HUES48 (cell line): ENCODE measurements at regions not wholly inside any gene's neighbourhood (a gene's known extent, or its start where the extent isn't known, plus 50 kb on each side); places are given as distances from the start of the nearest gene placed in this dataset.
"Not testable (repeated sequence)": the region's sequence is repeated elsewhere in the genome, so short reads cannot be mapped to it uniquely, and the experiment has no call there.

Source experiments
- H3K27ac ChIP-seq: one replicate; pipeline ENCODE4 v1.7.0; 2013; ENCODE audit warnings: low read depth, low read length, inconsistent platforms
- H3K27me3 ChIP-seq: 2 replicates; pipeline ENCODE4 v1.6.1; 2013; ENCODE audit warnings: mild to moderate bottlenecking, low read length; ENCODE audit not compliant: control insufficient read depth, insufficient read depth
- H3K36me3 ChIP-seq: 2 replicates; pipeline ENCODE4 v1.6.1; 2013; ENCODE audit warnings: low read length; ENCODE audit not compliant: control insufficient read depth, insufficient read depth
- H3K4me1 ChIP-seq: 2 replicates; pipeline ENCODE4 v1.6.1; 2013; ENCODE audit warnings: mild to moderate bottlenecking, low read length; ENCODE audit not compliant: control insufficient read depth, insufficient read depth
- H3K4me3 ChIP-seq: 2 replicates; pipeline ENCODE4 v1.5.1; 2013; ENCODE audit warnings: mild to moderate bottlenecking, low read depth, low read length
- H3K9ac ChIP-seq: 2 replicates; pipeline ENCODE4 v1.6.1; 2013; ENCODE audit warnings: mild to moderate bottlenecking, low read depth, low read length, moderate library complexity
- H3K9me3 ChIP-seq: 2 replicates; pipeline ENCODE4 v1.6.1; 2013; ENCODE audit warnings: low read length; ENCODE audit not compliant: control insufficient read depth, insufficient read depth

DNA sequence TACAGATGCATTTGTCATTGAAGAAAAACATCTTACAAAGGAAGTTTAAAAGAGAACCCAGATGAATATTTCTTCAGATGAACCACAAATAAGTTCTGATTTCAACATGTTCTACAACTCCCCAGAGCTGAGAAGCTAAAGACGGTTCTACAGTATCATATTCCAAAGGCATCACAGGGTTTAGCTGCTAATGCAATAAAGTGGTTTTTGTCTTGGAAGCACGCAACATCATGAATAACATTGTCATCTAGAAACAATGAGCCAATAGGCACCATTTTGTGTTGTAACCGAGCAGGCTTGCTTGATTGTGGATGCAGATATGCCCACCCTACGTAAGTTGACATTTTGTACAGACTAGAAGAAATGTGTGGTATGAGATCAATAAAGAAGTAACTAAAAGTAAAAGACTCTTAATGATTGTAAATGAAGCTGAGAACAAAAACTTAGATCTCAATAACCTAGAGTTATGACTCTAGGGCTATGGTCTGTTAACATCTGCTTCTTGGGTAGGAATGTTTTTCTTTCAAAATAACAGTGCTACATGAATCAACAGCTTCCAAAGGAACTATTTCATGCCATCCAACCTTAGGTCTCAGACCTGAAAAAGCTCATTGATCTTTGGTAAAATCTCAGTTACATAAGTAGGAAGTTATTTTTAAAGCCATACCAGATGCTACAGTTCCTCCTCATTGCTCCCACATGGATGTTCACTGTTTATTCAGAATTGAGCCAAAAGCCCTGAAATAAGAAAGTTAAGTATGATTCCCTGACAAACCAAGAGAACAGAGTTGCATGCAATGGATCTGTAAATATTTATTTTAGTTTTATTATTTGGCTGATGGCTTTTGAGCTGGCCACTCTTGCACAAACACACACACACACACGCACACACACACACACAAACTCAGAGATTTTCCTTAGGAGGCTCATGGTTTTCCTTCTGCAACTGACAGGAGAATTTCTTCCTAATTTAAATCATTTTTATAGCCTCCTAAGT, 118.7 kb upstream of the SLCO6A1 start:
- Histone ChIP-seq H3K9me3 (no peaks in the 10 kb centered on the region), H3K27me3 (no peaks in the 10 kb centered on the region), H3K9ac (no peak overlapping the region), H3K4me1 (no peaks in the 10 kb centered on the region), H3K36me3 (no peaks in the 10 kb centered on the region), H3K4me3 (no peak overlapping the region), H3K27ac (no peak overlapping the region)

DNA sequence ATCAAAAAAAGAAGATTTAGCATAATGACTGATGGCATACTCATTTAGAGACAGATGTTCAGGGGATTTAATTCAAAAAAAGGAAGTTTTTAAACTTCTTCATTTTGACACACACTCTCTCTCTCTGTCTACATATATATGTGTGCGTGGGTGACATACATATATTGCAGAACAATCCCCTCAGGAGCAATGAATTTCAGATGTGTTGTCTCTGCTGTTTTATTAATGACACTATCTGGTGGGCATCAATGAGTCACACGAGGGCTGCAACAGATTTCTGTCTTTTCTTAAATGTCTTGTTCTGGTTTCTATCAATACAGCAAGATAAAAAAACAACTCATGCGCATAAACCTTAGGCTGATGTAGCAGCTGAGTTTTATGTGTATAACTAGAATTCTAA, 123.5 kb upstream of the SLCO6A1 start:
- Histone ChIP-seq H3K27me3 (no peaks in the 10 kb centered on the region), H3K27ac (no peak overlapping the region), H3K9me3 (no peaks in the 10 kb centered on the region), H3K9ac (no peak overlapping the region), H3K36me3 (no peaks in the 10 kb centered on the region), H3K4me3 (no peak overlapping the region), H3K4me1 (no peaks in the 10 kb centered on the region)

- no peaks in the 10 kb centered on the region for H3K9me3 ChIP-seq
- H3K4me3 ChIP-seq, result no peak overlapping the region
- no peaks in the 10 kb centered on the region for H3K4me1 ChIP-seq
- no peak overlapping the region for H3K27ac ChIP-seq
- H3K9ac ChIP-seq, result no peak overlapping the region
- H3K36me3 ChIP-seq, result no peaks in the 10 kb centered on the region
- no peaks in the 10 kb centered on the region for H3K27me3 ChIP-seq
These were observed 124.7 kb upstream of the SLCO6A1 start for GRCh38 chr5:102623329-102624065.

DNA sequence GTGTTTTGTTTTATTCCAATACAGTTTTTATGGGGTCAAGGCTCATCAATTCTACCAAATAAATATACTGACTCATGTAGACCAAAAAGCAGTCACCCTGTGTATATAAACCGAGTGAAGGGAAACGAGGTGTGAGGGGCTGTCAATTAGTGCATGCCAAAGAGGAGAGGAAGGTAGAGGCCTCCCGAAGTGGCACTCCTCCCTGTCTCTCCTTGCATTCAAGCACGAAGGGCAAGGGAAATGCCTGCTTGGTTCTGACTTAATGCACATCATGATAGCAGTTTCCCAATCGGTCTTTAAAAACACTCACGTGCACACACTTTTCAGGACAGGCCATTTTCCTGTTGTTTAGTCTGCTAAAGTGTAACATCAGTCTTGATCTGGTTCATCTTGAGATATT, 125.6 kb upstream of the SLCO6A1 start:
- H3K9me3 ChIP-seq, result no peaks in the 10 kb centered on the region
- H3K4me3 ChIP-seq, result no peak overlapping the region
- no peaks in the 10 kb centered on the region for H3K27me3 ChIP-seq
- H3K27ac ChIP-seq, result no peak overlapping the region
- H3K9ac ChIP-seq, result no peak overlapping the region
- no peaks in the 10 kb centered on the region for H3K4me1 ChIP-seq
- H3K36me3 ChIP-seq, result no peaks in the 10 kb centered on the region

- Histone ChIP-seq H3K4me3 (no peak overlapping the region), H3K4me1 (no peaks in the 10 kb centered on the region), H3K36me3 (no peaks in the 10 kb centered on the region), H3K9me3 (no peaks in the 10 kb centered on the region), H3K9ac (no peak overlapping the region), H3K27ac (no peak overlapping the region), H3K27me3 (no peaks in the 10 kb centered on the region)
These were observed 126.7 kb upstream of the SLCO6A1 start for GRCh38 chr5:102625468-102625867.

DNA sequence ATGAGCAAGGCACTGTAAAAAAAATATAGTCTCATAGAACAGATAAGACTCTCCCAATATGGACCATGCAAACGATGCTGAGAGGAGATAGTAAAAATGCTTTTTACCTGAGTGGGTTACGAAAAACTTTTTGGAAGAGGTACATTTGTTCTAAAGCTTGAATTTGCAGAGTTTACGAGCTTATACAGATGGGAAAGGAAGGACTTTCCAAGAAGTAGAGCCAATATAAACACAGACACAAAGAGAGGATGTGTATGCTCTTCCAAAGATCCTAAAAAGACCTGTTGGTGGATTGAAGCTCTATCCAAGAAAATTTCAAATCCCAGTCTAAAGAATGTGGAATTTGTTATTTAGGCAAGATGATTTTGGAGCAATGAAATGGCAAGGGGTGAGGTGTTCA, 127.1 kb upstream of the SLCO6A1 start:
- H3K27me3 ChIP-seq, result no peaks in the 10 kb centered on the region
- H3K4me1 ChIP-seq, result no peaks in the 10 kb centered on the region
- H3K27ac ChIP-seq, result no peak overlapping the region
- no peak overlapping the region for H3K4me3 ChIP-seq
- no peak overlapping the region for H3K9ac ChIP-seq
- no peaks in the 10 kb centered on the region for H3K9me3 ChIP-seq
- H3K36me3 ChIP-seq, result no peaks in the 10 kb centered on the region

GRCh38 chr5:102627315-102627714, 127.8 kb upstream of the PAM start:
- Histone ChIP-seq H3K4me1 (no peaks in the 10 kb centered on the region), H3K9ac (no peak overlapping the region), H3K27me3 (no peaks in the 10 kb centered on the region), H3K9me3 (no peaks in the 10 kb centered on the region), H3K36me3 (no peaks in the 10 kb centered on the region), H3K27ac (no peak overlapping the region), H3K4me3 (no peak overlapping the region)

DNA sequence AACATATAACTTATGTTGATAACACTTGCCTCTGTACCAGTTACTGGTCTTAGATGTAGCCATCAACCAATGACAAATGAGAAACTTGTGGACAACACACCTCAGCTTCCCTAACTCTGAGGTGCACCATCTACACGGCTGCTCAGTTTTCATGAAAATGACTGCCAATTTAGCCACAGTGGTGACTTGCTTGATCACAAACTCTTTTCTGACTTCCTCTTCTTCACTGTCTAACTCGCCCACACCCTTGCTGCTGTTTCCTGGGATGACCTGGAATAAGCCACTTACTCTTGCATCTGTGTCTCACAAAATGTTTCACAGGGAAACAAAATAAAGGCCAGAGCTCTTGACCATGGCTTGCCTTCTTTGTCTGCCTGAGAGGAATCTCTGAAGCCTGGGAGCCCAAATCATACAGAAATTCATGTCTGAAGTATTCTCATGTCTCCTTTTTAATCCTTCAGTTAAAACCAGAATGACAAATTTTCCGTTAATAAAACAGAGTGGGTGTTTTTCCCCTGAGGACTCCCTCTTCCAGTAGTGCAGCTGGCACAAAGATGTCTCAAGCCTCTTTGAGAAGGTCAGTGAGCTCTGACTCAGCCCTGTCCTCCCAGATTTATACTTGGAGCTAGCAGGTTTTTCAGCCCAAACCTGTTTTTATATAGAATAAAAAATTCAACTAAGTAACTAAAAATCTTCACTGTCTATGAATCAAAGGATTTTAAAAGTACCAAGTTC, 126.5 kb upstream of the PAM start:
- Histone ChIP-seq H3K27ac (no peak overlapping the region), H3K36me3 (no peaks in the 10 kb centered on the region), H3K9ac (no peak overlapping the region), H3K27me3 (no peaks in the 10 kb centered on the region), H3K9me3 (no peaks in the 10 kb centered on the region), H3K4me3 (no peak overlapping the region), H3K4me1 (no peaks in the 10 kb centered on the region)

- Histone ChIP-seq H3K4me1 (no peaks in the 10 kb centered on the region), H3K27ac (no peak overlapping the region)
These were observed 125.1 kb upstream of the PAM start for GRCh38 chr5:102629827-102630605.

GRCh38 chr5:102635399-102635798, 119.7 kb upstream of the PAM start:
- not testable (repeated sequence) for H3K36me3 ChIP-seq, H3K4me3 ChIP-seq, H3K9me3 ChIP-seq, H3K9ac ChIP-seq, H3K27ac ChIP-seq, H3K4me1 ChIP-seq, H3K27me3 ChIP-seq

More at GRCh38 chr5:102629827-102630605, 125.1 kb upstream of the PAM start:
- no peaks in the 10 kb centered on the region for H3K36me3 ChIP-seq
- no peaks in the 10 kb centered on the region for H3K9me3 ChIP-seq
- H3K27me3 ChIP-seq, result no peaks in the 10 kb centered on the region
- no peak overlapping the region for H3K4me3 ChIP-seq
- no peak overlapping the region for H3K9ac ChIP-seq
